ENCODE measurements at regions not wholly inside any gene's neighbourhood (a gene's known extent, or its start where the extent isn't known, plus 50 kb on each side); places are given as distances from the start of the nearest gene placed in this dataset.

DNA sequence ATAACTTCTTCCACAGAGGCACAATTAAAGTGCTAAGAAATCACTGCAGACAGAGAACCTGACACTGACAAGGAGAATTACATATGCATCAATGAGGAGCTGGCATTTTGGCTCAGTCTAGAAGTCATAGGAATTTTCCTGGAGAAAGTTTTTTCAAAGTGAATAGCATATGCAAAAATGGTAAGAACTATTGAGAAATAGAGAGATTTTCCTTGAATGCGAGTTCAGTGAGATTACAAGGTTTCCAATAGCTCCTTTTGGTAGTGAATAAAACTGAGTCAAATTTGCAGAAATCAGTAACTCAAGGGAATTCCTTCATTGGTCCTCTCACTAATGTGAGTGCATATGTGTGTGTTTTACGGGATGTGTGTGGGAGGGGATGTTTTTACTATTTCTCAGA lies 557.5 kb downstream of the PPARGC1A start:
- H3K27me3 Mint-ChIP-seq, result no peaks in the 10 kb centered on the region

DNA sequence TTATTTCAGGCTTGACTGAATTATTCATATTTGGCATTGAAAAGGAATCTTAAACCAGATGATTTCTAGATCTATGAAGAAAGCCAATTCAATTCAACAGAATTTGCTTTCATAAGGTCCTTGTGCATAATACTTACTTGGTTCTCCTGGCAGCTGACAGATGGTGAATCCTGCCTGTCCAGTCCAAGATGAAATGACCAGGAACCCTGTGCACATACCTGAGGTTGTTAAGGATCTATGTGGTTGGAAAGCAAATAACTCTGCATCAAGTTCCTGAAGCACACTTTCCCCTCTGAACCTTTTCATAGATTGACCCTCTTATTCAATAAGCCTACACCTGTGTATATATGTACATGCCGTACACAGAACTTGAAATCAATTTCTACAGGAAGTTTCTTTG lies 562.7 kb downstream of the PPARGC1A start:
- Mint-ChIP-seq H3K4me3 (no peak overlapping the region), H3K4me1 (peaks cover 12% of the 10 kb centered on the region), H3K9me3 (peaks cover 2% of the 10 kb centered on the region), H3K27ac (no peak overlapping the region), H3K27me3 (no peaks in the 10 kb centered on the region), H3K36me3 (no peaks in the 10 kb centered on the region)
- DNase-seq, result no peak

More for the DNA sequence above, 557.5 kb downstream of the PPARGC1A start:
- Mint-ChIP-seq H3K9me3 (peaks cover 3% of the 10 kb centered on the region), H3K4me1 (peaks cover 30% of the 10 kb centered on the region), H3K4me3 (no peak overlapping the region), H3K36me3 (peaks cover 2% of the 10 kb centered on the region), H3K27ac (no peak overlapping the region)
- no peak for DNase-seq

DNA sequence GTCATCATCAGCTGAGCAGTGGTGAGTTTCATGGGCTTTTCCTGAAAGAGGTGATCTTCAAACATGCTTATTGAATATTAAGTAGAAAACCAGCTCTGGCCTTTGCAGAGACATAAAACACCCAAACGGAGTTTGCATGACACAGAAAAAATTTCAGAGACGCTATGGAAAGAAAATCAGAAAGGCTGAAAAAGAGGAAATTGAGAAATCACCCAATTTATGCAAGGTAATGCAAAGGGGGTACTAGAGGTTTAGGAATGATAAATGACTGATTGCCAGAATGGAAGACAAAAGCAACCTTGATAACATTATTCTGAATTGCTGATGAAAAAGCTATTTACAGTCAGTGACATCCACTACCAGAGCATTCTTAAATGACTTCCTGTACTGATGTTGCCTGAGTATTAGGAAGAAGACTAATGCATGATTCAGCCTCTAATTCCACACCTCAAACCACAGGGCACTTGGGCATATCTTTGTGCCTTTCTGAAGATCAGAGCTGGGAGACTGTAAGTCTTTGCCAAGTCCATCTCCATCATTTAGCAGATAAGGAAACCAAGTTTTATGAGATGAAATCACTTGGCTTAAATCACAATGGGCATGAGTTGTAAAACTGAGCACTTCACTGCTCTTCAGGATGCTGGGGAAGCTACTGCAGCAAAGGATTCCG lies 565.7 kb downstream of the PPARGC1A start:
- DNase-seq, result no peak
- Mint-ChIP-seq H3K4me3 (no peak overlapping the region), H3K27me3 (no peaks in the 10 kb centered on the region), H3K27ac (no peak overlapping the region), H3K36me3 (no peaks in the 10 kb centered on the region), H3K4me1 (peaks cover 12% of the 10 kb centered on the region), H3K9me3 (peaks cover 4% of the 10 kb centered on the region)

DNA sequence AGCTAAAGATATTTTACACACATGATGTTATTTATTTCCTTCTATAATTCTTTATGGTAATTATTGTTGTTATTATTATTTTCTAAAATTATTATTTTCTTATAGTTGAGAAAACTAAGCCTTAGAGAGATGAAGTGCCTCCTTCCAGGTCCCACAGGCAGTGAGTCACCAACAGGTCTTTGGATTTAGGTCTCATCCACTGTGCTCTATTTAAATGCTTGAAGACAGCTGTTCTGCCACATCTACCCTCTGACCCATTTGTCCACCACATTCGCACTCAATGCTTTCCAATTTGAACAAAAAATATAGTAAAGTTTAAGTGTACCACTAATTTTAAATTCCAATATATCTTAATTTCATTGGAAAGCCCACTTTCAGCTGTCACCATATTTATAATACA lies 566.4 kb downstream of the PPARGC1A start:
- peaks cover 12% of the 10 kb centered on the region for H3K4me1 Mint-ChIP-seq
- no peak overlapping the region for H3K4me3 Mint-ChIP-seq
- no peak for DNase-seq
- no peak overlapping the region for H3K27ac Mint-ChIP-seq
- H3K9me3 Mint-ChIP-seq, result peaks cover 4% of the 10 kb centered on the region
- H3K27me3 Mint-ChIP-seq, result no peaks in the 10 kb centered on the region
- H3K36me3 Mint-ChIP-seq, result no peaks in the 10 kb centered on the region

DNA sequence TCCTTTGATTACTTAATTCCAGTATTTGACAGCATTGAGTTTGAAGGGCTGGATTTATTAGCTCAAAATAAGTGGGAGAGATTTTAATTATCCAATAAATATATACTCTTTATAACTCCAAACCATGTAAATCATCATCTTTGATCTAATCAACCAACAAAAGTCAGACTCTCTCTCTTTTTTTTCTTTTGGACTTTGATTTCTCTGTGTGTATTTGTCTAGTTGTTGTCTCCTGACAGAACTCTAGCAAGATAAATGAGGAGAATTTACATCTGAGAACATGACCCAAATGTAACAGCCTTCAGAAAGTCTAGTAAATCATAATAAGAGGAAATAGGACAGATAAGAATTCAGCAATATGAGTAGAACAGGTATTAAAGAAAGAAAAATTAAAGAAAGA lies 567.1 kb downstream of the PPARGC1A start:
- DNase-seq, result no peak
- Mint-ChIP-seq H3K27me3 (no peaks in the 10 kb centered on the region), H3K4me1 (peaks cover 12% of the 10 kb centered on the region), H3K4me3 (no peak overlapping the region), H3K36me3 (no peaks in the 10 kb centered on the region), H3K27ac (no peak overlapping the region), H3K9me3 (peaks cover 4% of the 10 kb centered on the region)

DNA sequence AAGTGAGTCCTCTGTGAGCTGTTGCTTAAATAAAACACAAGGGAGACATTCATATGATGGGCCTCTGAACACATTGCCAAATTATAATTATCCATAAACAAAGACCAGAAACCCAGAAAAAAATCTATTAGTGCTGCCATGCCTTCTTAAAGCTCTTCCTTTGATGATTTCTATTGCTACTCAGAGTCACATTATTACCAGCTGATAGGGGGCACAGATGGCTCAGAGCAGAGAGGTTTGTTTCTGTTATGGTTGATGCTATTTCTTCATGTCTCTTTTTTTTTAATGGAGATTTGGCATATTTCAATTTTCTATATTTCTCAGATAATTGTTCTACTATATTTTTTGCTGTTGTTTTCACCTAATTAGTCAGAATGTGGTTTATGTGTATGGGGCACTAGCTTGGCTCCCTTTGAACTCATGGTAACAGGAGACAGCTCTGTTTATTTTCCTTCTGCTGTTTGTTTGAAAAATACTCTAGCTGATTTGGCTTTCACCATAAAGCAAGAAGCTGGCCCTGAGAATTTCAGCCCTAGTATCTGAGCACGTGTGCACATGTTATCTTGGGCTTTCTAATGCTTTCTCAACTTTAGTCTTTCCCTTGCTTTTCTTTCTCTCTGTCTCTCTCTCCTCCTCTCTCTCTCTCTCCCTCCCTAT lies 568.8 kb downstream of the PPARGC1A start:
- no peak overlapping the region for H3K4me3 Mint-ChIP-seq
- H3K27ac Mint-ChIP-seq, result peak overlapping the region; percentile 2
- H3K36me3 Mint-ChIP-seq, result no peaks in the 10 kb centered on the region
- DNase-seq, result no peak
- H3K27me3 Mint-ChIP-seq, result no peaks in the 10 kb centered on the region
- peaks cover 6% of the 10 kb centered on the region for H3K4me1 Mint-ChIP-seq
- H3K9me3 Mint-ChIP-seq, result peaks cover 2% of the 10 kb centered on the region

DNA sequence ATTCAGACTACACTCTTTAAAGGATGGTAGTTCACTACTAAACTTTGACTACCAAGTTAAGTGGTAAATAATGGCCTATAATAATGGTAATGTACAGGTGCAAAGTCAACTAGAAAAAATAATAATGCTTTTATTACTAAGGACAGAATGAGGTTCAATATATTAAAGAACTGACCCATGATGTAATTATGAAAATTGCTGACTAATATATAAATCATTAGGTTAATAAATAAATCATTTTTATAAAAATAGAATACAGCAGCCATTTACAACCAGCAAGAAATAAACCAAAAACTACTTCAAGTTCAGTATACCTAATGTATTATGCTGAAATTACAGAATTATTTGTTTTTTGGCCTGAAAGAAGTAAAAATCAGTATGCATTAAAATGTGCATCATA lies 577.2 kb downstream of the PPARGC1A start:
- Mint-ChIP-seq H3K27ac (no peak overlapping the region), H3K9me3 (no peaks in the 10 kb centered on the region), H3K4me3 (no peak overlapping the region), H3K27me3 (no peaks in the 10 kb centered on the region), H3K36me3 (no peaks in the 10 kb centered on the region), H3K4me1 (no peaks in the 10 kb centered on the region)
- no peak for DNase-seq

DNA sequence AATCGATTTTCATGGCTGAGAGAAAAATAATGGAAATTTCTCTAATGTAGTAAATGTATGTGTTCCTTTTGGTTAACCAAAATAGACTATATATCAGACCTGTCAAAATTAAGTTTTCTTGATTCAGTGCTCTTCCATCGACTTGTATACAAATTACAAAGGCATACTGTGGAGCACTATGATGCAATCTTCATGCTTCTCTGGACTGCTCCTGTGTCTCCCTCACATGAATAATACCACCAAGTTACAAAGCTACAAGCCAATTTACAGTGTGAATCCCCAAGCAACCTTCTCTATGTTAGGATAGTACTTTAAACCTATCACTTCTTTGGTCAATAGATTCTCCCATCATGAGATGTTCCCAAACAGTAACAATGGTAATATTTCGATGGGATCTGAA lies 577.9 kb downstream of the PPARGC1A start:
- Mint-ChIP-seq H3K4me1 (no peaks in the 10 kb centered on the region), H3K27me3 (no peaks in the 10 kb centered on the region), H3K36me3 (no peaks in the 10 kb centered on the region), H3K9me3 (no peaks in the 10 kb centered on the region), H3K4me3 (no peak overlapping the region), H3K27ac (no peak overlapping the region)
- no peak for DNase-seq

DNA sequence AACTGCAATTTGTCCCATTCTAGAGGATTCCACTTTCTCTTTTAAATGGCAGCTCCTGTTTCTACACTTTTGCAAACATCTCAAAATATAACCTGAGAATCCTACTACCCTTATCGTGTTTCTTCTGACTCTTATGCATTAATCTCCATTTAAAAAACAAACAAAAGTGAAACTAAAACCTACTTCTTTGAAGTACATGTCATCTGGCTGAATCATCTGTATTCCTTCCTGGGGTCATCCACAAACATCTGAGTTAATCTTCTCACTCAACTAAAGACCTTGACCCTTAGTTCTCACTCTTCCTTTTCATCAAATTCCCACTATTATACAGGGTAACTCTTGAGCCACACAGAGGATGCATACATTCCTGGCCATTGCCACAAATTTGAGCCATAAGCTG lies 584.8 kb downstream of the PPARGC1A start:
- Mint-ChIP-seq H3K36me3 (no peaks in the 10 kb centered on the region), H3K27ac (no peak overlapping the region), H3K9me3 (no peaks in the 10 kb centered on the region), H3K4me3 (no peak overlapping the region), H3K4me1 (no peaks in the 10 kb centered on the region), H3K27me3 (no peaks in the 10 kb centered on the region)
- no peak for DNase-seq

DNA sequence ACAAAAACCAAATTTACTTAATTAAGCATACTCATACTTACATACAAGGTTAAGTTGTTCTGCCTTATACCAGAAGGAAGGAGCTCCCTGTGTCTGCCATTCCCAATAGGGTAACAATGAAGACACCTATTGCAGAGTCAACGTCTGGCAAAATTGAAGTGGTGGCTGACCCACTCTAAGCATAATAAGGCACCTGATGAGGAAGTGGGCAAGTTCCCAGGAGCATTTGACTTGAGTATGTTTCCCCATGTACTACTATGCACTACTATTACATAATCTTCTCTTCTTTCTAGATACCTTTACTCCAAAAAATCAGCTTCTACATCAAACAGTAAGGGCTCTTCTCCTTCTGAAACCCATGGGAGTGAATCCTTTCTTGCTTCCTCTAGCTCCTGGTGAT lies 591.5 kb downstream of the PPARGC1A start:
- no peak for DNase-seq
- H3K4me3 Mint-ChIP-seq, result no peak overlapping the region
- H3K4me1 Mint-ChIP-seq, result no peaks in the 10 kb centered on the region
- H3K9me3 Mint-ChIP-seq, result no peaks in the 10 kb centered on the region
- H3K27ac Mint-ChIP-seq, result no peak overlapping the region
- no peaks in the 10 kb centered on the region for H3K27me3 Mint-ChIP-seq
- no peaks in the 10 kb centered on the region for H3K36me3 Mint-ChIP-seq

DNA sequence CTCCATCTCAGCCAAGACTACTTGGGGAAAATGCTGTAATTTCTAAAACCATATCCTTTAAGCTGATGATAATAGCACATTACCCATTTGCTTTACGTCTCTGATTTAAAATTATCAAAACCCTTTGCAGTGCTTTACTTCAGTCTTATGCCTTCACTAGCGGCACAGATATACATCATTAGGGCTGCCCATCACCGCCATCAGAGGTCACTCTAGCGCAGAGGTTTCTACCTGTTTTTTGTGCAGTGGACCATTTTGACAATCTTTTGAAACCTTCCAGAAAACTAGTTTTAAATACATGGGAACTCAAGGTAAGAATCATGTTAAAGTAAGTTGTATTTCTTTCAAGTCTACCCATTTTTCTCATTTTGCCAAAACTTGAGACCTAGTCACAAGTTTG lies 592.5 kb downstream of the PPARGC1A start:
- DNase-seq, result no peak
- Mint-ChIP-seq H3K27ac (no peak overlapping the region), H3K27me3 (no peaks in the 10 kb centered on the region), H3K4me3 (no peak overlapping the region), H3K36me3 (no peaks in the 10 kb centered on the region), H3K9me3 (no peaks in the 10 kb centered on the region), H3K4me1 (no peaks in the 10 kb centered on the region)

DNA sequence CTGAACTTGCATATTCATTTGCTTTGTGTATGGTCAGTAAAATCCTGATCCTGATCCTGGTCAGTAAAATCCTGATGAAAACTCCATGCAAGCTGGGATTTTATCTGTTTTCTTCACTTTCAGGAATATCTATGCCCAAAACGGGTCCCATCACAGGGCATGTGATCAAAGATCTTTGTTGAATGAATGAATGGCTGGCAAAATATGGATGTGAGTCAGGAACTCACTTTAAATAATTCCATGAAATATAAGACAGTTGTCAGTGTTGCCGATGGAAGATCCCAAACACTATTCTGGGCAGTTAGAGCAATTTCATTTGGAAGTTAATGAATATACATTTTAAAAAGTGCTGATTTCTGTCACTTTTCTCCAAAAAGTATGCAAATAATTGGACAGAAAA lies 598.4 kb downstream of the GBA3 start:
- Mint-ChIP-seq H3K4me1 (peaks cover 5% of the 10 kb centered on the region), H3K36me3 (no peaks in the 10 kb centered on the region), H3K27me3 (no peaks in the 10 kb centered on the region), H3K4me3 (no peak overlapping the region), H3K27ac (no peak overlapping the region), H3K9me3 (no peaks in the 10 kb centered on the region)
- DNase-seq, result no peak

DNA sequence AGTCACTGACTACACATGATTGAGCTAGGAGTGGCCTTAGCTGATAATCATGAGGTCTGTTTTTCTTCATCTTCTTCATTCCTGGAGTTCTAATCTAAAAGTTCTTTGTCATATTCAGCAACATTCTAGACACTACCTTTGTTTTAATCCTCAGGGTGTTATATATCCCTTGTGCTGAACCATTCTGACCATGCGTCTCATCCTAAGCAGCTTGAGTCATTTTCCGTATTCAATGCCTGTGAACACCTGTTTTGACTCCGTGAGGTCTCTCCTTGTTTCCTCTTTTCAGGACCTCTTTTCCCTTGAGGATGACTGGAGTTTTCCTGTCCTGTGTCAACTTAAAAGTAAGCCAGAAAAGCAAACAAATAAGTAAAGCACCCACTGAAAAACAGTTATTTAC lies 597.9 kb downstream of the GBA3 start:
- no peak for DNase-seq
- Mint-ChIP-seq H3K27ac (no peak overlapping the region), H3K9me3 (no peaks in the 10 kb centered on the region), H3K27me3 (no peaks in the 10 kb centered on the region), H3K4me1 (peaks cover 5% of the 10 kb centered on the region), H3K4me3 (no peak overlapping the region), H3K36me3 (no peaks in the 10 kb centered on the region)

DNA sequence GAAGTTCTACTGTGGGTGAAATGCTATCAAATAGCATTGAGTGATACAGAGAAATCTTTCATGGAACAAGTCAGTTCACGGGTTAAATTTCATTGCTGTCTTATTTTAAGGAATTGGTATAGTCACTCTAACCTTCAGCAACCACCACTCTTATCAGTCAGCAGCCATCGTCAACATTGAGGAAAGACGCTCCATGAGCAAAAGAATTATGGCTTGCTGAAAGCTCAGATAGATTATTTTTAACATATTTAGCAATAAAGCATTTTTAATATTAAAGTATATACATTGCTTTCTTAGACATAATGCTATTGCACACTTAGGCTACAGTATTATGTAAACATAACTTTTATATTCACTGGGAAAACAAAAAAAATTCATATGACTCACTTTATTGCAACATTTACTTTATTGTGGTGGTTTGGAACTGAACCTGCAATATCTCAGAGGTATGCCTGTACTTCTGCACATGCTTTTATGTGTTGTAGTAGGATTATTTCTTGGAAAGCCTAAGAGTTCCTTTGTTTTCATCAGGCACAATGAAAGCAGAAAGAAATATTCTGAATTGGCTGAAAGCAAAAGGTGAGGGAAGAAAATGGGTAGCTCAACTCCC lies 586.7 kb downstream of the GBA3 start:
- no peak for DNase-seq
- H3K27ac Mint-ChIP-seq, result no peak overlapping the region
- H3K36me3 Mint-ChIP-seq, result no peaks in the 10 kb centered on the region
- H3K27me3 Mint-ChIP-seq, result no peaks in the 10 kb centered on the region
- peaks cover 2% of the 10 kb centered on the region for H3K9me3 Mint-ChIP-seq
- H3K4me3 Mint-ChIP-seq, result no peak overlapping the region
- H3K4me1 Mint-ChIP-seq, result no peaks in the 10 kb centered on the region

DNA sequence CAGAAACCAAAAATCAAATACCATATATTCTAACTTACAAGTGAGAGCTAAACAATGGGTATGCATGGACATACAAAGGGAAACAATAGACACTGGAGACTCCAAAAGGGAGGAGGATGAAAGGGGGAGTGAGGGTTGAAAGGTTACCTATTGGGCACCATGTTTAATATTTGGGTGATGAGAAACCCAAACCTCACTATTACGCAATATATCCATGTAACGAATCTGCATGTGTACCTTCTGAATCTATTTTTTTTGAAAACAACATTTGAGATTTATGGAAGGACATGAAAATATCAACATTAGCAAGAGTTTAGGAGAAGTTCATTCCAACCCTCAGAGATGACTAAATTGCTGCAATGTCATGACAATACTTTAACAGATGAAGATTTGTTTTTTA lies 586.1 kb downstream of the GBA3 start:
- H3K36me3 Mint-ChIP-seq, result no peaks in the 10 kb centered on the region
- H3K9me3 Mint-ChIP-seq, result peaks cover 2% of the 10 kb centered on the region
- H3K27ac Mint-ChIP-seq, result no peak overlapping the region
- no peak for DNase-seq
- H3K27me3 Mint-ChIP-seq, result no peaks in the 10 kb centered on the region
- no peaks in the 10 kb centered on the region for H3K4me1 Mint-ChIP-seq
- H3K4me3 Mint-ChIP-seq, result no peak overlapping the region

DNA sequence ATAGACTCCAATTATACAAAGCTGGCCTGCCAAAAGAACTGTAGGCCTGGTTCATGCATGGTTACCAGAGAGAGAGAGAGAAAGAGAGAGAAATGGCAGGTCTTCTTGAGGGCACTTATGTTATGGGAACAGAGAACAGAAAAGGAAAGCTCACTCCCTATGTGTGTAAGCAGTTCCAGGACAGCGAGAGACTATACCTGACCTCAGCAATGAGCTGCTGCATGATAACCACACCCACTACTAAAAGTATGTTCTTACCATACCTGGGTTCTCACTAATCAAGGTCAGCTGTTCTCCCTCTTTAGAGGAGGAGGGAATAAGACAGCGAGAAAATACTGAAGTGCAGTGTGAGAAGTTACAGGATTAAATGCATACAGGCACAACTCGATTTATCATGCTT lies 583.3 kb downstream of the GBA3 start:
- Mint-ChIP-seq H3K4me3 (no peak overlapping the region), H3K9me3 (peaks cover 2% of the 10 kb centered on the region), H3K27ac (no peak overlapping the region), H3K27me3 (no peaks in the 10 kb centered on the region), H3K4me1 (no peaks in the 10 kb centered on the region), H3K36me3 (no peaks in the 10 kb centered on the region)
- DNase-seq, result no peak
